ENCODE measurements at regions not wholly inside any gene's neighbourhood (a gene's known extent, or its start where the extent isn't known, plus 50 kb on each side); places are given as distances from the start of the nearest gene placed in this dataset.

DNA sequence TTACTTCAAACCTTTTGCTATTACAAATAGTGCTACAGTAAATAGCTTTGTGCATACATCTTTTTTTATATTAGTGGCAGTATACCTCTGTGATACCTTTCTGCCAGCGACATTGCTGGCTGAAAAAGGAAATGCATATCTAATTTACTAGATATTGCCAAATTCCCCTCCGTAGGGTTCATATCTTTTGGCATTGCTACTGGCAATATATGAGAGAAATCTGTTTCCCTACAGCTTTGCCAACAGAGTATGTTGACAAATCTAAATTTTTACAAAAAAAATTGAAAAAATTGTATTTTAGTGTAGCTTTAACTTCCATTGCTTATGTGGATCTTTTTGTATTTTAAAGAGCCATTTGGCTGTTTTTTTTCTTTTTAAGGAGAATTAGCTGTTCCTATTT lies 426.7 kb downstream of the TRIB2 start:
- Histone ChIP-seq H3K4me2 (ENCODE audit: insufficient read depth, low read length) (no peak overlapping the region), H3K27me3 (ENCODE audit: insufficient read depth, low read length) (no peaks in the 10 kb centered on the region), H3K4me3 (ENCODE audit: insufficient read depth, low read length) (no peak overlapping the region), H3K4me1 (ENCODE audit: insufficient read depth, low read length) (no peaks in the 10 kb centered on the region), H3K36me3 (ENCODE audit: insufficient read depth, low read length) (no peaks in the 10 kb centered on the region), H2AFZ (ENCODE audit: low read length) (no peak overlapping the region), H3K9me3 (ENCODE audit: low read depth, low read length) (no peaks in the 10 kb centered on the region), H4K20me1 (ENCODE audit: insufficient read depth, low read length) (no peaks in the 10 kb centered on the region), H3K79me2 (ENCODE audit: insufficient read depth, low read length) (no peaks in the 10 kb centered on the region), H3K27ac (ENCODE audit: low read depth, low read length) (no peak overlapping the region)
- TF ChIP-seq, protein P1, sequence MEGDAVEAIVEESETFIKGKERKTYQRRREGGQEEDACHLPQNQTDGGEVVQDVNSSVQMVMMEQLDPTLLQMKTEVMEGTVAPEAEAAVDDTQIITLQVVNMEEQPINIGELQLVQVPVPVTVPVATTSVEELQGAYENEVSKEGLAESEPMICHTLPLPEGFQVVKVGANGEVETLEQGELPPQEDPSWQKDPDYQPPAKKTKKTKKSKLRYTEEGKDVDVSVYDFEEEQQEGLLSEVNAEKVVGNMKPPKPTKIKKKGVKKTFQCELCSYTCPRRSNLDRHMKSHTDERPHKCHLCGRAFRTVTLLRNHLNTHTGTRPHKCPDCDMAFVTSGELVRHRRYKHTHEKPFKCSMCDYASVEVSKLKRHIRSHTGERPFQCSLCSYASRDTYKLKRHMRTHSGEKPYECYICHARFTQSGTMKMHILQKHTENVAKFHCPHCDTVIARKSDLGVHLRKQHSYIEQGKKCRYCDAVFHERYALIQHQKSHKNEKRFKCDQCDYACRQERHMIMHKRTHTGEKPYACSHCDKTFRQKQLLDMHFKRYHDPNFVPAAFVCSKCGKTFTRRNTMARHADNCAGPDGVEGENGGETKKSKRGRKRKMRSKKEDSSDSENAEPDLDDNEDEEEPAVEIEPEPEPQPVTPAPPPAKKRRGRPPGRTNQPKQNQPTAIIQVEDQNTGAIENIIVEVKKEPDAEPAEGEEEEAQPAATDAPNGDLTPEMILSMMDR (IDR thresholded peaks at IDR 0.05; ENCODE audit: extremely low read depth, low read depth, low read length) = no peak
- no peak for DNase-seq (ENCODE audit: insufficient read length, low spot score, missing footprints)

DNA sequence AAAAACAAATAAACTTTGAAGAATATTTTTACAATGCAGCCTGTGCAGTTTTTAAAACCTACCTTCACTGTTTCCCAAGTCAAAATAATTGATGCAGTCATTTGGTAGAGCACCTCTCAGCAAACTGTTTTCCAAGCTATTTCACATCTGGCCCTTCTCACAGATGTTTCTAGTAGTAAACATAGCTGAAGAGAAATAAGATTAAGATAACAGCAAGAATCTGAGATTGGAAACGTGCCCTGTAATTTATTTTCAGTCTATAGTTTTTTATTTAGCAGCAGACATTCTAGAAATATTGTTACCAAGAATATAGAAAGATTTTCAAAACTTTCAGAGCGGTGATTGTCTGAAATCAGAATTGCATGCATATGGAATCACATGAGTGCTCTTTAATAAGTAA lies 440.2 kb downstream of the TRIB2 start:
- no peak overlapping the region for H2AFZ ChIP-seq (ENCODE audit: low read length)
- no peaks in the 10 kb centered on the region for H3K27me3 ChIP-seq (ENCODE audit: insufficient read depth, low read length)
- no peak overlapping the region for H3K4me2 ChIP-seq (ENCODE audit: insufficient read depth, low read length)
- H3K4me3 ChIP-seq (ENCODE audit: insufficient read depth, low read length) = no peak overlapping the region
- H3K36me3 ChIP-seq (ENCODE audit: insufficient read depth, low read length) = no peaks in the 10 kb centered on the region
- H3K4me1 ChIP-seq (ENCODE audit: insufficient read depth, low read length) = no peaks in the 10 kb centered on the region
- no peaks in the 10 kb centered on the region for H4K20me1 ChIP-seq (ENCODE audit: insufficient read depth, low read length)
- no peak for DNase-seq (ENCODE audit: insufficient read length, low spot score, missing footprints)
- H3K79me2 ChIP-seq (ENCODE audit: insufficient read depth, low read length) = no peaks in the 10 kb centered on the region
- H3K27ac ChIP-seq (ENCODE audit: low read depth, low read length) = no peak overlapping the region
- TF ChIP-seq, protein P1 (IDR thresholded peaks at IDR 0.05; ENCODE audit: extremely low read depth, low read depth, low read length) = no peak
- no peaks in the 10 kb centered on the region for H3K9me3 ChIP-seq (ENCODE audit: low read depth, low read length)

DNA sequence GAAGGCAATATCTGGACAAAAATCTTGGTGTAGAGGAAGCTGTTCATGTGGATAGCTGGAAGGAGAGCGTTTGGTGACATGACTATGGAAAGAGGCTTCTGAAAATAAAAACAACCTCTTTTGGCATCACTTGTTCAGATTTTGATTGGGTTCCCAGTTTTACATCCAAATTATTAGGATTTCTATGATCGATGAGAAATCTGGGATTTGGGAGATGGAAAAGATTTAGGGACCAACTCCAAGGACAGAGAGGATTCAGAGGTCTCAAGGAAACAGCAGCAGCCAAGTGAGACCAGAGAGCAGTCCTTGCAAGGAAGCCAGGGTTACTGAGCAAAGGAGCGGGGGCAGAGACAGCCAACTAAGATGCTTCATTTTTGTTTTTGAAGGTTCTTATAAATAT lies 441.7 kb downstream of the TRIB2 start:
- H3K9me3 ChIP-seq (ENCODE audit: low read depth, low read length) = no peaks in the 10 kb centered on the region
- TF ChIP-seq, protein P1 (IDR thresholded peaks at IDR 0.05; ENCODE audit: extremely low read depth, low read depth, low read length) = no peak
- no peaks in the 10 kb centered on the region for H3K36me3 ChIP-seq (ENCODE audit: insufficient read depth, low read length)
- H3K4me1 ChIP-seq (ENCODE audit: insufficient read depth, low read length) = no peaks in the 10 kb centered on the region
- H3K4me2 ChIP-seq (ENCODE audit: insufficient read depth, low read length) = no peak overlapping the region
- DNase-seq (ENCODE audit: insufficient read length, low spot score, missing footprints) = no peak
- H2AFZ ChIP-seq (ENCODE audit: low read length) = no peak overlapping the region
- no peaks in the 10 kb centered on the region for H3K27me3 ChIP-seq (ENCODE audit: insufficient read depth, low read length)
- no peaks in the 10 kb centered on the region for H4K20me1 ChIP-seq (ENCODE audit: insufficient read depth, low read length)
- no peaks in the 10 kb centered on the region for H3K79me2 ChIP-seq (ENCODE audit: insufficient read depth, low read length)
- no peak overlapping the region for H3K4me3 ChIP-seq (ENCODE audit: insufficient read depth, low read length)
- H3K27ac ChIP-seq (ENCODE audit: low read depth, low read length) = no peak overlapping the region

DNA sequence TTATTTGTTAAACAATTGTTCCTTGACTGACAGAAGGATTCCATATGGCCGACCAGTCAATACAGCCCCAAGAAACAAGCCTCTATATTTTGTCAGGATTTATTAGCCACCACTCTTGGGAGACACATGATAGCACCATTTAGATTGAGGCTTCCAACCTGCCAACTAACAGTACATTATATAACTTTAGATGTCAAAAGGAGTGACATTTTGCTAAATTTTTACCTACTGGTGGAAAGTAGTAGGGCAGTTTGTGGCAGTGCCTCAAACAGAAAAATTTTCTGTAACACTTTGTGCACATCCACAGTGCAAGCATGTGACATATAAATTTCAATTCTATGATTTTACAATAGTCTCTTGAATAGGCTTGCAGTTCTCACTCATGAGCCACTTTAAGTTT lies 464.0 kb downstream of the TRIB2 start:
- TF ChIP-seq, protein P1 (IDR thresholded peaks at IDR 0.05; ENCODE audit: extremely low read depth, low read depth, low read length) = no peak
- Histone ChIP-seq H4K20me1 (ENCODE audit: insufficient read depth, low read length) (no peaks in the 10 kb centered on the region), H2AFZ (ENCODE audit: low read length) (no peak overlapping the region), H3K9me3 (ENCODE audit: low read depth, low read length) (peaks cover 4% of the 10 kb centered on the region), H3K79me2 (ENCODE audit: insufficient read depth, low read length) (no peaks in the 10 kb centered on the region), H3K4me3 (ENCODE audit: insufficient read depth, low read length) (no peak overlapping the region), H3K27ac (ENCODE audit: low read depth, low read length) (no peak overlapping the region), H3K36me3 (ENCODE audit: insufficient read depth, low read length) (no peaks in the 10 kb centered on the region), H3K4me2 (ENCODE audit: insufficient read depth, low read length) (no peak overlapping the region), H3K27me3 (ENCODE audit: insufficient read depth, low read length) (no peaks in the 10 kb centered on the region), H3K4me1 (ENCODE audit: insufficient read depth, low read length) (no peaks in the 10 kb centered on the region)
- no peak for DNase-seq (ENCODE audit: insufficient read length, low spot score, missing footprints)
